H9 (cell line): ENCODE measurements at regions not wholly inside any gene's neighbourhood (a gene's known extent, or its start where the extent isn't known, plus 50 kb on each side); places are given as distances from the start of the nearest gene placed in this dataset.

ENCODE experiments used
- DNase-seq: peaks from one replicate; pipeline ENCODE4 v3.0.0-alpha.2; 2017
- H2AFZ ChIP-seq: one replicate; pipeline ENCODE4 v1.6.1; 2013; ENCODE audit warnings: mild to moderate bottlenecking, low read length, control low read depth, moderate library complexity
- H2AK5ac ChIP-seq: 2 replicates; pipeline ENCODE4 v1.6.1; 2013; ENCODE audit warnings: low read length, control low read depth, mixed read lengths; ENCODE audit not compliant: insufficient read length
- H2BK120ac ChIP-seq: one replicate; pipeline ENCODE4 v1.6.1; 2013; ENCODE audit warnings: low read depth, mild to moderate bottlenecking, low read length, control low read depth, inconsistent platforms; ENCODE audit not compliant: poor library complexity, severe bottlenecking
- H2BK12ac ChIP-seq: 2 replicates; pipeline ENCODE4 v1.6.1; 2013; ENCODE audit warnings: low read length, control low read depth, mixed read lengths, low read depth; ENCODE audit not compliant: insufficient read length
- H2BK15ac ChIP-seq: 2 replicates; pipeline ENCODE4 v1.6.1; 2013; ENCODE audit warnings: low read depth, low read length, control low read depth
- H2BK20ac ChIP-seq: one replicate; pipeline ENCODE4 v1.6.1; 2013; ENCODE audit warnings: low read depth, mild to moderate bottlenecking, low read length, control low read depth, inconsistent platforms; ENCODE audit not compliant: poor library complexity, severe bottlenecking
- H2BK5ac ChIP-seq: 2 replicates; pipeline ENCODE4 v1.6.1; 2013; ENCODE audit warnings: low read length, control low read depth, mixed read lengths; ENCODE audit not compliant: insufficient read length
- H3K14ac ChIP-seq: 2 replicates; pipeline ENCODE4 v1.6.1; 2013; ENCODE audit warnings: low read length, control low read depth; ENCODE audit not compliant: insufficient read depth
- H3K18ac ChIP-seq: 2 replicates; pipeline ENCODE4 v1.6.1; 2013; ENCODE audit warnings: low read depth, mild to moderate bottlenecking, mixed read lengths, low read length, control low read depth; ENCODE audit not compliant: insufficient read length
- H3K23ac ChIP-seq: 2 replicates; pipeline ENCODE4 v1.6.1; 2013; ENCODE audit warnings: low read length, control low read depth, mixed read lengths, low read depth; ENCODE audit not compliant: insufficient read length
- H3K23me2 ChIP-seq: 2 replicates; pipeline ENCODE4 v1.6.1; 2013; ENCODE audit warnings: low read depth, mild to moderate bottlenecking, mixed read lengths, low read length, control low read depth; ENCODE audit not compliant: insufficient read length, poor library complexity, severe bottlenecking
- H3K27ac ChIP-seq: 2 replicates; pipeline ENCODE4 v1.5.1; 2013; ENCODE audit warnings: low read length, control low read depth, mixed read lengths, low read depth; ENCODE audit not compliant: insufficient read length
- H3K27me3 ChIP-seq: 2 replicates; pipeline ENCODE4 v1.6.1; 2013; ENCODE audit warnings: low read length, control low read depth, inconsistent platforms; ENCODE audit not compliant: insufficient read depth
- H3K4ac ChIP-seq: 2 replicates; pipeline ENCODE4 v1.6.1; 2013; ENCODE audit warnings: low read depth, mild to moderate bottlenecking, control low read depth, inconsistent platforms, low read length, moderate library complexity
- H3K4me1 ChIP-seq: 2 replicates; pipeline ENCODE4 v1.6.1; 2013; ENCODE audit warnings: low read length, control low read depth, inconsistent platforms; ENCODE audit not compliant: insufficient read depth
- H3K4me2 ChIP-seq: 2 replicates; pipeline ENCODE4 v1.6.1; 2013; ENCODE audit warnings: low read length, control low read depth, mixed read lengths; ENCODE audit not compliant: insufficient read length, insufficient read depth
- H3K56ac ChIP-seq: 2 replicates; pipeline ENCODE4 v1.6.1; 2013; ENCODE audit warnings: low read depth, mild to moderate bottlenecking, mixed read lengths, low read length, control low read depth; ENCODE audit not compliant: insufficient read length
- H3K79me1 ChIP-seq: 2 replicates; pipeline ENCODE4 v1.6.1; 2013; ENCODE audit warnings: low read depth, mild to moderate bottlenecking, moderate library complexity, low read length, control low read depth, inconsistent platforms; ENCODE audit not compliant: insufficient read depth, poor library complexity, severe bottlenecking
- H3K79me2 ChIP-seq: 2 replicates; pipeline ENCODE4 v1.6.1; 2013; ENCODE audit warnings: low read length, control low read depth, inconsistent platforms; ENCODE audit not compliant: insufficient read depth
- H3K9ac ChIP-seq: 2 replicates; pipeline ENCODE4 v1.6.1; 2013; ENCODE audit warnings: low read length, control low read depth, mixed read lengths; ENCODE audit not compliant: insufficient read length; ENCODE audit errors: extremely low read depth
- H3K9me3 ChIP-seq: one replicate; pipeline ENCODE4 v1.6.1; 2013; ENCODE audit warnings: low read depth, low read length, inconsistent platforms; ENCODE audit not compliant: control insufficient read depth
- H3T11ph ChIP-seq: one replicate; pipeline ENCODE4 v1.6.1; 2013; ENCODE audit warnings: mild to moderate bottlenecking, low read length, control low read depth, inconsistent platforms
- H4K20me1 ChIP-seq: one replicate; pipeline ENCODE4 v1.6.1; 2013; ENCODE audit not compliant: control insufficient read depth, insufficient read length, insufficient read depth
- H4K5ac ChIP-seq: 2 replicates; pipeline ENCODE4 v1.6.1; 2013; ENCODE audit warnings: low read depth, mild to moderate bottlenecking, mixed read lengths, low read length, control low read depth; ENCODE audit not compliant: insufficient read length
- H4K8ac ChIP-seq: replicated peaks from 2 replicates; pipeline ENCODE4 v1.6.1; 2013; ENCODE audit warnings: low read length, control low read depth, mixed read lengths, low read depth; ENCODE audit not compliant: insufficient read length
- H4K91ac ChIP-seq: 2 replicates; pipeline ENCODE4 v1.6.1; 2013; ENCODE audit warnings: low read depth, mild to moderate bottlenecking, moderate library complexity, mixed read lengths, low read length, control low read depth; ENCODE audit not compliant: insufficient read length
- H3K27ac Mint-ChIP-seq, 3 experiments: 2 replicates in 2 of 3; 3 replicates in 1 of 3; pipeline ENCODE4 v1.8.0; 2020 to 2021; ENCODE audit warnings: mixed read lengths in 3 of 3, mild to moderate bottlenecking in 1 of 3, moderate library complexity in 1 of 3
- H3K27me3 Mint-ChIP-seq: 2 replicates; pipeline ENCODE4 v1.8.0; 2021; ENCODE audit warnings: low read depth, mild to moderate bottlenecking, moderate library complexity, mixed read lengths
- H3K36me3 Mint-ChIP-seq, 3 experiments: 2 replicates in 2 of 3; 3 replicates in 1 of 3; pipeline ENCODE4 v1.8.0; 2020 to 2021; ENCODE audit warnings: low read depth in 3 of 3, mixed read lengths in 3 of 3; ENCODE audit not compliant: insufficient read depth in 1 of 3
- H3K4me1 Mint-ChIP-seq, 2 experiments: 2 replicates each; pipeline ENCODE4 v1.8.0; 2020; ENCODE audit warnings: mixed read lengths in 2 of 2
- H3K4me3 Mint-ChIP-seq, 2 experiments: 2 replicates in 1 of 2; 3 replicates in 1 of 2; pipeline ENCODE4 v1.8.0; 2020 to 2021; ENCODE audit warnings: mild to moderate bottlenecking in 2 of 2, mixed read lengths in 2 of 2, moderate library complexity in 1 of 2
- H3K9me3 Mint-ChIP-seq, 2 experiments: 2 replicates in 1 of 2; 3 replicates in 1 of 2; pipeline ENCODE4 v1.8.0; 2020; ENCODE audit warnings: mild to moderate bottlenecking in 2 of 2, mixed read lengths in 2 of 2, moderate library complexity in 1 of 2
- CTCF ChIP-seq: fragments of 200-600 bp; sonication (generic); conservative IDR thresholded peaks from 3 replicates; pipeline ENCODE4 v1.8.0; 2021; ENCODE audit warnings: antibody characterized with exemption, mild to moderate bottlenecking
- WGBS: extraction: QIAGEN DNeasy Blood & Tissue Kit; methylation state at CpG from one replicate; pipeline ENCODE4 v1.1.7; 2013; ENCODE audit warnings: missing lambda C conversion rate, low lambda C conversion rate, mixed read lengths; ENCODE audit not compliant: insufficient read length; ENCODE audit errors: extremely low coverage; 5-methylcytosine and 5-hydroxymethylcytosine counted together

GRCh38 chr14:37997017-37997416 is 210.7 kb upstream of the SSTR1 start:
- H4K5ac ChIP-seq: no peak overlapping the region
- no peak overlapping the region for H3K18ac ChIP-seq
- peaks cover 58 to 62% of the 10 kb centered on the region in 2 experiments for H3K4me1 Mint-ChIP-seq
- H3K14ac ChIP-seq: no peak overlapping the region
- no peak overlapping the region for H3K23ac ChIP-seq
- TF ChIP-seq CTCF: no peak
- H3K27me3 Mint-ChIP-seq: no peaks in the 10 kb centered on the region
- no peaks in the 10 kb centered on the region for H3K9me3 ChIP-seq
- no peak overlapping the region for H3K4me2 ChIP-seq
- H2AK5ac ChIP-seq: no peak overlapping the region
- no peak overlapping the region for H2BK12ac ChIP-seq
- no peak overlapping the region for H3K4ac ChIP-seq
- H4K91ac ChIP-seq: no peak overlapping the region
- no peak overlapping the region; a peak in 1 of 7 replicates for H3K27ac Mint-ChIP-seq
- H3T11ph ChIP-seq: no peak overlapping the region
- no peaks in the 10 kb centered on the region for H3K27me3 ChIP-seq
- H2AFZ ChIP-seq: no peak overlapping the region
- no CpG with 5 or more reads among the region's 3 CpGs for WGBS
- H2BK5ac ChIP-seq: no peak overlapping the region
- H3K23me2 ChIP-seq: no peaks in the 10 kb centered on the region
- no peak overlapping the region for H3K9ac ChIP-seq
- no peaks in the 10 kb centered on the region for H3K79me2 ChIP-seq
- H2BK15ac ChIP-seq: no peak overlapping the region
- H3K36me3 Mint-ChIP-seq: peaks cover 4 to 12% (median 4%) of the 10 kb centered on the region in 3 experiments; a peak in 5 of 7 replicates
- H3K27ac ChIP-seq: no peak overlapping the region
- H4K20me1 ChIP-seq: no peaks in the 10 kb centered on the region
- H3K56ac ChIP-seq: no peak overlapping the region
- DNase-seq: no peak
- no peak overlapping the region for H4K8ac ChIP-seq
- H3K4me3 Mint-ChIP-seq: no peak overlapping the region
- H2BK20ac ChIP-seq: no peak overlapping the region
- H3K4me1 ChIP-seq: peaks cover 11% of the 10 kb centered on the region; the same call in 1 of the 2 replicates
- H3K79me1 ChIP-seq: no peaks in the 10 kb centered on the region
- peaks cover 0 to 6% of the 10 kb centered on the region in 2 experiments; a peak in 3 of 5 replicates for H3K9me3 Mint-ChIP-seq
- no peak overlapping the region for H2BK120ac ChIP-seq
